ENCODE measurements at regions not wholly inside any gene's neighbourhood (a gene's known extent, or its start where the extent isn't known, plus 50 kb on each side); places are given as distances from the start of the nearest gene placed in this dataset.

DNA sequence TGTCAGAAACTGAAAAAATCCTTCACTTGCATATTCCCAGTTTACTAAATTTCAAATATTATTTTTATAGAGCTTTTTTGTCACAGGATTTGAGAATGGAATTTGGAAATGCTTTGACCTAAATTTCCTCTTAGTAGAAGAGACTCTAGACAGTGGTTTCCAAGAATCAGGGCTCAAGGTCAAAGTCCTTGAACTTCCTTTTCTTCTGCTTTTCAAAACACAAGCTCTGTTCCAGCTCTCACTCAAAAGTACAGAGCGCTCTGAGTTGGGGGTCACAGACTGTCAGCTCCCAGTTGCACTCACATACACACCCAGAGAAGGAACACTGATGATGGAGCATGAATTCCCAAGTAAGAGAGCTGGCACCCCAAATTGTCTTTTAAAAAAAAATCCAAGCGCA is 394.2 kb downstream of the MLLT3 start:
- TF ChIP-seq MCM2 (IDR thresholded peaks at IDR 0.05; ENCODE audit: low read depth) (no peak), MAFG (tag; conservative IDR thresholded peaks at IDR 0.05) (no peak), CC2D1A (IDR thresholded peaks at IDR 0.05) (no peak), NFIC (IDR thresholded peaks at IDR 0.05) (no peak)
